ENCODE measurements at regions not wholly inside any gene's neighbourhood (a gene's known extent, or its start where the extent isn't known, plus 50 kb on each side); places are given as distances from the start of the nearest gene placed in this dataset.

- intact Hi-C loops (cut with DNase I): no loop called here
- 58 to 67% (median 66%) methylated on average over 14 of the region's 14 CpGs for WGBS, 3 donors
These were observed 509.3 kb downstream of the KDM4C start for GRCh38 chr9:7266911-7267595.

DNA sequence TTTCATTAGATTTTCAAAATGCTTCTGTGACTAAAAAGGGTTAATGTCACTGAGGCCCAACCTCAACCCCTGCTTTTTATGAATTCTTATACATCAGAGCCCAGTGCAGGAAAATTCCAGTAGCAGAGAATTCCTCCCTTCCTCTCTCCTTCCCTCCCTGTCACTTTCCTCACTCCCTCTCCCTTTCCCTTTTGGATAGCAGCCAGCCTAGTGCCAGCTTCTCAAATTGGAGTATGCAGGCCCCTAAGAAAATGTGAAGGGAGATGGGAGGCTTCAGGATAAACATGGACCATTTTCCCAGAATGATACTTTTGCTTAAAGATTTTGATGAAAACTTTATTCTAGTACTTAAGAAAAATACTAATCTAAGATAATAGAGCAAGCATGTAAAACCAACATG, 507.4 kb downstream of the KDM4C start:
- TF ChIP-seq POLR2A (IDR thresholded peaks at IDR 0.05) (no peak), EP300 (IDR thresholded peaks at IDR 0.05) (no peak)
- TF ChIP-seq, protein P1, sequence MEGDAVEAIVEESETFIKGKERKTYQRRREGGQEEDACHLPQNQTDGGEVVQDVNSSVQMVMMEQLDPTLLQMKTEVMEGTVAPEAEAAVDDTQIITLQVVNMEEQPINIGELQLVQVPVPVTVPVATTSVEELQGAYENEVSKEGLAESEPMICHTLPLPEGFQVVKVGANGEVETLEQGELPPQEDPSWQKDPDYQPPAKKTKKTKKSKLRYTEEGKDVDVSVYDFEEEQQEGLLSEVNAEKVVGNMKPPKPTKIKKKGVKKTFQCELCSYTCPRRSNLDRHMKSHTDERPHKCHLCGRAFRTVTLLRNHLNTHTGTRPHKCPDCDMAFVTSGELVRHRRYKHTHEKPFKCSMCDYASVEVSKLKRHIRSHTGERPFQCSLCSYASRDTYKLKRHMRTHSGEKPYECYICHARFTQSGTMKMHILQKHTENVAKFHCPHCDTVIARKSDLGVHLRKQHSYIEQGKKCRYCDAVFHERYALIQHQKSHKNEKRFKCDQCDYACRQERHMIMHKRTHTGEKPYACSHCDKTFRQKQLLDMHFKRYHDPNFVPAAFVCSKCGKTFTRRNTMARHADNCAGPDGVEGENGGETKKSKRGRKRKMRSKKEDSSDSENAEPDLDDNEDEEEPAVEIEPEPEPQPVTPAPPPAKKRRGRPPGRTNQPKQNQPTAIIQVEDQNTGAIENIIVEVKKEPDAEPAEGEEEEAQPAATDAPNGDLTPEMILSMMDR (IDR thresholded peaks at IDR 0.05): no peak
- intact Hi-C loops (cut with DNase I): no loop called here
- Histone ChIP-seq H3K9me3 (no peaks in the 10 kb centered on the region), H3K27me3 (no peaks in the 10 kb centered on the region), H3K27ac (no peak overlapping the region), H3K4me1 (ENCODE audit: insufficient read depth) (no peaks in the 10 kb centered on the region), H3K36me3 (no peaks in the 10 kb centered on the region), H3K4me3 (no peak overlapping the region)
- no peak for DNase-seq

More at GRCh38 chr9:7266911-7267595, 509.3 kb downstream of the KDM4C start:
- Histone ChIP-seq H3K27me3 (no peaks in the 10 kb centered on the region), H3K4me3 (no peak overlapping the region), H3K36me3 (no peaks in the 10 kb centered on the region), H3K27ac (no peak overlapping the region), H3K9me3 (no peaks in the 10 kb centered on the region), H3K4me1 (ENCODE audit: insufficient read depth) (no peaks in the 10 kb centered on the region)
- TF ChIP-seq, protein P1 (IDR thresholded peaks at IDR 0.05): no peak
- TF ChIP-seq EP300 (IDR thresholded peaks at IDR 0.05) (no peak), POLR2A (IDR thresholded peaks at IDR 0.05) (no peak)
- no peak for DNase-seq

GRCh38 chr9:7259544-7260241, 501.9 kb downstream of the KDM4C start:
- intact Hi-C loops (cut with DNase I): no loop called here
- no peak overlapping the region for H3K27ac ChIP-seq
- no peaks in the 10 kb centered on the region for H3K27me3 ChIP-seq
- no peak overlapping the region for H3K4me3 ChIP-seq
- H3K4me1 ChIP-seq (ENCODE audit: insufficient read depth): no peaks in the 10 kb centered on the region
- TF ChIP-seq POLR2A (IDR thresholded peaks at IDR 0.05) (no peak), EP300 (IDR thresholded peaks at IDR 0.05) (no peak)
- TF ChIP-seq, protein P1 (IDR thresholded peaks at IDR 0.05): no peak
- 75 to 83% (median 79%) methylated on average over 6 of the region's 6 CpGs for WGBS, 3 donors
- no peak for DNase-seq
- no peaks in the 10 kb centered on the region for H3K9me3 ChIP-seq
- H3K36me3 ChIP-seq: no peaks in the 10 kb centered on the region

DNA sequence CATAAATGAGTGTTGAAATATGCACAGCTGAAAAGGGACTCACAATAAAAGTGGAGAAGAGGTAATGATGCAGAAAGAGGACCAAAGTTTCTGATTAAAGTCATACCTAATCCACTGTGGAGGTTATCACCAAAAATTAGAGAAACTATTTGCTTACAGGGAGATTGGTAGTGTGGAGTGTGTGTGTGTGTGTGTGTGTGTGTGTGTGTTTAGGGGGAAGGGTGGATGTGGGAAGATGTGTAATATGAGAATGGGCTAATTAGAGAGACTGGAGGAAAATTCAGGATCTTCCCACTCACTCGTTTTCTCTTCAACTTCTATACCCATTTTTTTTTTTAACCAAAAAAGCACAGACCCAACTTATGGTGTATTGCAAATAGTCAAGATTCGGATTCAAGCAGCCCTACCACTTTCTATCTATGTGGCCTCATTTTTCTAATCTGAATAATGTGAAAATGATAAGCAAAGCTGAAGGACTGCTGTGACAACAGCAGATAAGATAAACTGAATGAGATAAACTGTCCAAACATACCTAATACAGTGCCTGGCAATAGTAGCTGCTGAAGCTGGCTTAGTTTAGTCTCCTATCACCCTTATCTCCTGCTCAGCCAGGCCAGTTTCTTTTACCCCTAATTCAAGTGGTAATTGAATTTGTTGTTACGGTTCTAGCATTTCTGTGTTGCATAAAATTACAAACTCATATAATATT, 501.1 kb downstream of the KDM4C start:
- no peak overlapping the region for H3K4me3 ChIP-seq
- TF ChIP-seq EP300 (IDR thresholded peaks at IDR 0.05): no peak
- TF ChIP-seq, protein P1 (IDR thresholded peaks at IDR 0.05): no peak
- no peak for TF ChIP-seq POLR2A (IDR thresholded peaks at IDR 0.05)
- intact Hi-C loops (cut with DNase I): no loop called here
- no peaks in the 10 kb centered on the region for H3K4me1 ChIP-seq (ENCODE audit: insufficient read depth)
- no peaks in the 10 kb centered on the region for H3K9me3 ChIP-seq
- WGBS, 3 donors: 49 to 62% (median 53%) methylated on average over 3 of the region's 3 CpGs
- no peaks in the 10 kb centered on the region for H3K36me3 ChIP-seq
- H3K27ac ChIP-seq: no peak overlapping the region
- H3K27me3 ChIP-seq: no peaks in the 10 kb centered on the region
- no peak for DNase-seq
